ENCODE measurements at regions not wholly inside any gene's neighbourhood (a gene's known extent, or its start where the extent isn't known, plus 50 kb on each side); places are given as distances from the start of the nearest gene placed in this dataset.
A peak's percentile ranks its signal among the peaks of the same experiment; 100 is the strongest.

GRCh38 chr5:54845567-54845941, 139.8 kb downstream of the ESM1 start:
- TF ChIP-seq, protein P1, sequence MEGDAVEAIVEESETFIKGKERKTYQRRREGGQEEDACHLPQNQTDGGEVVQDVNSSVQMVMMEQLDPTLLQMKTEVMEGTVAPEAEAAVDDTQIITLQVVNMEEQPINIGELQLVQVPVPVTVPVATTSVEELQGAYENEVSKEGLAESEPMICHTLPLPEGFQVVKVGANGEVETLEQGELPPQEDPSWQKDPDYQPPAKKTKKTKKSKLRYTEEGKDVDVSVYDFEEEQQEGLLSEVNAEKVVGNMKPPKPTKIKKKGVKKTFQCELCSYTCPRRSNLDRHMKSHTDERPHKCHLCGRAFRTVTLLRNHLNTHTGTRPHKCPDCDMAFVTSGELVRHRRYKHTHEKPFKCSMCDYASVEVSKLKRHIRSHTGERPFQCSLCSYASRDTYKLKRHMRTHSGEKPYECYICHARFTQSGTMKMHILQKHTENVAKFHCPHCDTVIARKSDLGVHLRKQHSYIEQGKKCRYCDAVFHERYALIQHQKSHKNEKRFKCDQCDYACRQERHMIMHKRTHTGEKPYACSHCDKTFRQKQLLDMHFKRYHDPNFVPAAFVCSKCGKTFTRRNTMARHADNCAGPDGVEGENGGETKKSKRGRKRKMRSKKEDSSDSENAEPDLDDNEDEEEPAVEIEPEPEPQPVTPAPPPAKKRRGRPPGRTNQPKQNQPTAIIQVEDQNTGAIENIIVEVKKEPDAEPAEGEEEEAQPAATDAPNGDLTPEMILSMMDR (conservative IDR thresholded peaks at IDR 0.05 in 1 of 2, IDR thresholded peaks at IDR 0.05 in 1 of 2; ENCODE audit: low read depth in 1 of 2, low read length in 2 of 2): peak; percentile 12 to 13
- no peak for TF ChIP-seq EZH2 (IDR thresholded peaks at IDR 0.05; ENCODE audit: low read length, missing control alignments)
